A549 (cell line): ENCODE measurements at regions not wholly inside any gene's neighbourhood (a gene's known extent, or its start where the extent isn't known, plus 50 kb on each side); places are given as distances from the start of the nearest gene placed in this dataset.

ENCODE experiments used
- ATAC-seq, 2 experiments: fragments of 200-7000 bp in 1 of 2; fragments of >200 bp in 1 of 2; cut with Nextera tagmentation in 1 of 2; cut with Tn5 transposase in 1 of 2; 3 replicates each; pipeline versions ENCODE4 v1.8.0 to v1.9.1; 2018 to 2020; ENCODE audit warnings: mild to moderate bottlenecking in 1 of 2, moderate library complexity in 1 of 2
- CTCF ChIA-PET: fragments of 300-600 bp; sonication (Branson Sonifier 250); formaldehyde crosslinking; extraction: SDS; loops from one replicate; lab custom pipeline; 2021; ENCODE audit warnings: antibody characterized with exemption, inconsistent platforms; lab: Yijun Ruan, JAX
- POLR2A ChIA-PET: fragments of 350-600 bp; formaldehyde crosslinking; extraction: SDS; loops from one replicate; lab custom pipeline; 2021; ENCODE audit warnings: antibody characterized with exemption, inconsistent platforms; lab: Yijun Ruan, JAX
- DNase-seq, 2 experiments: peaks; one replicate each; pipeline versions ENCODE4 v3.0.0 to v3.0.0-alpha.2; 2011 to 2016; ENCODE audit warnings: low read depth in 1 of 2, low spot score in 1 of 2
- FAIRE-seq: peaks from 2 replicates; lab custom pipeline; 2011; peaks lifted over from hg19 to GRCh38; lab: Jason Lieb, UNC
- H3K27ac ChIP-seq, 2 experiments: fragments of >200 bp; sonication (Bioruptor Twin); formaldehyde crosslinking; 3 replicates each; pipeline ENCODE4 v1.5.1; 2016 to 2017
- H3K4me1 ChIP-seq: fragments of >200 bp; sonication (Bioruptor Twin); formaldehyde crosslinking; 3 replicates; pipeline ENCODE4 v1.6.1; 2016
- H3K4me2 ChIP-seq: fragments of >200 bp; sonication (Bioruptor Twin); formaldehyde crosslinking; 3 replicates; pipeline ENCODE4 v1.6.1; 2016
- H3K4me3 ChIP-seq: fragments of >200 bp; sonication (Bioruptor Twin); formaldehyde crosslinking; 3 replicates; pipeline ENCODE4 v1.5.1; 2016
- H3K9me3 ChIP-seq: fragments of >200 bp; sonication (Bioruptor Twin); formaldehyde crosslinking; 3 replicates; pipeline ENCODE4 v1.6.1; 2016
- CEBPB ChIP-seq, 2 experiments: fragments of >200 bp in 1 of 2; sonication (Bioruptor Twin) in 1 of 2; formaldehyde crosslinking in 1 of 2; IDR thresholded peaks; 2 replicates each; pipeline ENCODE4 v1.6.1; 2012 to 2016
- CHD2 ChIP-seq: fragments of 150-350 bp; IDR thresholded peaks from 2 replicates; pipeline ENCODE4 v1.6.1; 2014; ENCODE audit warnings: low read length; ENCODE audit not compliant: partially characterized antibody
- EHF ChIP-seq: fragments of 250-450 bp; sonication (Bioruptor Pico); IDR thresholded peaks from 2 replicates; pipeline ENCODE4 v1.5.0; 2020; ENCODE audit warnings: mild to moderate bottlenecking
- EHMT2 ChIP-seq: fragments of 200-600 bp; sonication (generic); IDR thresholded peaks from 2 replicates; pipeline ENCODE4 v1.6.1; 2016; ENCODE audit warnings: antibody characterized with exemption, low read depth, mild to moderate bottlenecking, moderate library complexity
- FOSL2 ChIP-seq, 2 experiments: fragments of 450-650 bp in 1 of 2; fragments of >200 bp in 1 of 2; sonication (Bioruptor Twin) in 1 of 2; formaldehyde crosslinking; IDR thresholded peaks; 2 replicates each; pipeline versions ENCODE4 v1.5.0 to v1.6.1; 2016 to 2020; ENCODE audit warnings: mild to moderate bottlenecking in 1 of 2, moderate library complexity in 1 of 2
- FOXS1 ChIP-seq: fragments of 250-450 bp; sonication (Bioruptor Pico); IDR thresholded peaks from 2 replicates; pipeline ENCODE4 v1.5.0; 2020; ENCODE audit warnings: mild to moderate bottlenecking, moderate library complexity
- HDAC2 ChIP-seq: fragments of 200-600 bp; sonication (generic); IDR thresholded peaks from 2 replicates; pipeline ENCODE4 v1.6.1; 2016
- HOXA7 ChIP-seq: fragments of 250-450 bp; sonication (Bioruptor Pico); IDR thresholded peaks from 2 replicates; pipeline ENCODE4 v1.5.0; 2020; ENCODE audit warnings: mild to moderate bottlenecking, moderate library complexity
- JUN ChIP-seq, 2 experiments: fragments of >200 bp; sonication (Bioruptor Twin); formaldehyde crosslinking; IDR thresholded peaks; 2 replicates in 1 of 2; 3 replicates in 1 of 2; pipeline ENCODE4 v1.6.1; 2016 to 2017
- KDM1A ChIP-seq: fragments of 200-600 bp; sonication (generic); IDR thresholded peaks from 2 replicates; pipeline ENCODE4 v1.6.1; 2016; ENCODE audit warnings: low read depth, mild to moderate bottlenecking
- MAFK ChIP-seq: fragments of 450-650 bp; IDR thresholded peaks from 2 replicates; pipeline ENCODE4 v1.6.1; 2014; ENCODE audit not compliant: partially characterized antibody
- MAZ ChIP-seq: fragments of 150-350 bp; IDR thresholded peaks from 2 replicates; pipeline ENCODE4 v1.6.1; 2014; ENCODE audit warnings: antibody characterized with exemption, low read depth, low read length, borderline replicate concordance
- NFE2L2 ChIP-seq: fragments of 150-350 bp; conservative IDR thresholded peaks from 2 replicates; pipeline ENCODE4 v1.6.1; 2014; ENCODE audit warnings: low read length
- PHF8 ChIP-seq: fragments of 200-600 bp; sonication (generic); IDR thresholded peaks from 2 replicates; pipeline ENCODE4 v1.6.1; 2016; ENCODE audit warnings: low read depth, mild to moderate bottlenecking, antibody characterized with exemption, moderate library complexity, borderline replicate concordance
- RARB ChIP-seq: fragments of 250-450 bp; sonication (Bioruptor Pico); IDR thresholded peaks from 2 replicates; pipeline ENCODE4 v1.8.0; 2021; ENCODE audit warnings: mild to moderate bottlenecking, moderate library complexity
- RNF2 ChIP-seq: fragments of 200-600 bp; sonication (generic); IDR thresholded peaks from 2 replicates; pipeline ENCODE4 v1.6.1; 2016; ENCODE audit warnings: low read depth, mild to moderate bottlenecking, antibody characterized with exemption, moderate library complexity, borderline replicate concordance
- SREBF2 ChIP-seq: fragments of 450-650 bp; IDR thresholded peaks from 2 replicates; pipeline ENCODE4 v1.6.1; 2014; ENCODE audit warnings: mild to moderate bottlenecking, moderate library complexity
- ZNF302 ChIP-seq: fragments of 250-450 bp; sonication (Bioruptor Pico); IDR thresholded peaks from 2 replicates; pipeline ENCODE4 v1.9.0; 2021; ENCODE audit warnings: inconsistent platforms, mild to moderate bottlenecking, moderate library complexity
- WGBS: methylation state at CpG from one replicate; pipeline ENCODE4 v1.1.6; 2017; ENCODE audit errors: missing lambda C conversion rate; 5-methylcytosine and 5-hydroxymethylcytosine counted together
- TF ChIP-seq, protein P1 (sequence below): fragments of 150-350 bp; IDR thresholded peaks from 2 replicates; pipeline ENCODE4 v1.6.1; 2014; ENCODE audit warnings: low read depth, mild to moderate bottlenecking, low read length
- TF ChIP-seq, protein P2 (sequence below): fragments of 450-650 bp; IDR thresholded peaks from 2 replicates; pipeline ENCODE4 v1.6.1; 2014; ENCODE audit warnings: antibody characterized with exemption
- TF ChIP-seq, protein P3 (sequence below): fragments of 250-450 bp; sonication (Bioruptor Pico); IDR thresholded peaks from 2 replicates; pipeline ENCODE4 v1.5.0; 2021; ENCODE audit warnings: mild to moderate bottlenecking, moderate library complexity, borderline replicate concordance
- TF ChIP-seq, protein P4 (sequence below): fragments of 200-600 bp; sonication (generic); IDR thresholded peaks from 2 replicates; pipeline ENCODE4 v1.6.1; 2016; ENCODE audit warnings: antibody characterized with exemption, mild to moderate bottlenecking, moderate library complexity
- TF ChIP-seq, protein P5 (sequence below): IDR thresholded peaks from 2 replicates; pipeline ENCODE4 v1.6.1; 2012

DNA sequence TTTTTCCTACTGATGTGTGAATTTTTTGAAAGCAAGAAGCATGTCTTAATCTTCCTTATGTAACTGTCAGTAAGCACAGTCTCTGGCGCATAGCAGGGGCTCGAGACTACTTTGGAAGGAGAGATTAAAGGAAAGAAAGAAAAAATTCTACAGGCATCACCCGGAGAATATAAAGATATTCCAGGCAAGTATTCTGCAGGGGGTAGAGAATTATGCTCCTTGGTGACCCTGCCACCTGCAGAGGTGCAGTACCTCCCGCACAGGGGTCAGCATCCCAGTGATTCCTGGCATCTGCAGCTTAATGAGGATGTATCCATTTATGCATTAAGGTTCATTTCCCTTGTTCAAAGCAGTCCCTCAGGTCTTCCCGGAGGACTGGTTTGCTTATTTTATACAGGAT, 87.6 kb upstream of the WLS start:
- 59% methylated on average over 4 of the region's 5 CpGs for WGBS
- ChIA-PET POLR2A (no interaction called here), CTCF (interaction anchor here (0.9 to 7.8 kb wide), 9 partner anchors 7 to 201 kb away, joined by 3 to 191 read pairs (median 5); no protein-coding TSS in a partner anchor)
- DNase-seq (no peak), ATAC-seq (no peak), FAIRE-seq (no peak)
- Histone ChIP-seq H3K27ac (no peak overlapping the region), H3K4me1 (0 out of 3 replicates have a peak, but pooled peaks cover 5% of the 10 kb centered on the region), H3K9me3 (no peaks in the 10 kb centered on the region), H3K4me2 (no peak overlapping the region), H3K4me3 (no peak overlapping the region)
- TF ChIP-seq MAZ = no peak

DNA sequence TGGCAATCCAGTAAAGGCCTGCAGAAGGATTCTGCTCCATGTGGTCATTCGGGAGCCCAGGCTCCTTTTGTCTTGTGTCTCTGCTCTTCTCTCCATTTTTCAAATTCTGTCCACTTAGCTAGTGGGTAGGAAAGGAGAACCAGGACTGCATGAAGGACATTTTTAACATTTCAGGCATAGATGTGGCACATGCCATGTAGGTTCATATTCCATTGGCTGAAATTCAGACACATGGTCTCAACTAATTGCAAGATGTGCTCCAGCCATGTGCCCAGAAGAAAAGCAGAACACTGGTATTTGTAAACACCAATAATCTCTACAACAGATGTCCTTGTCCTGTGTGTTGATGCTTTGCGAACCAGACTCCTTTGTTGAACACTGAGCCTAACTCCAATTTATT, 85.2 kb upstream of the WLS start:
- 54% methylated on average over 2 of the region's 2 CpGs for WGBS
- DNase-seq = no peak
- TF ChIP-seq, protein P1, sequence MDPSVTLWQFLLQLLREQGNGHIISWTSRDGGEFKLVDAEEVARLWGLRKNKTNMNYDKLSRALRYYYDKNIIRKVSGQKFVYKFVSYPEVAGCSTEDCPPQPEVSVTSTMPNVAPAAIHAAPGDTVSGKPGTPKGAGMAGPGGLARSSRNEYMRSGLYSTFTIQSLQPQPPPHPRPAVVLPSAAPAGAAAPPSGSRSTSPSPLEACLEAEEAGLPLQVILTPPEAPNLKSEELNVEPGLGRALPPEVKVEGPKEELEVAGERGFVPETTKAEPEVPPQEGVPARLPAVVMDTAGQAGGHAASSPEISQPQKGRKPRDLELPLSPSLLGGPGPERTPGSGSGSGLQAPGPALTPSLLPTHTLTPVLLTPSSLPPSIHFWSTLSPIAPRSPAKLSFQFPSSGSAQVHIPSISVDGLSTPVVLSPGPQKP = no peak
- no peak for TF ChIP-seq CHD2
- TF ChIP-seq, protein P2, sequence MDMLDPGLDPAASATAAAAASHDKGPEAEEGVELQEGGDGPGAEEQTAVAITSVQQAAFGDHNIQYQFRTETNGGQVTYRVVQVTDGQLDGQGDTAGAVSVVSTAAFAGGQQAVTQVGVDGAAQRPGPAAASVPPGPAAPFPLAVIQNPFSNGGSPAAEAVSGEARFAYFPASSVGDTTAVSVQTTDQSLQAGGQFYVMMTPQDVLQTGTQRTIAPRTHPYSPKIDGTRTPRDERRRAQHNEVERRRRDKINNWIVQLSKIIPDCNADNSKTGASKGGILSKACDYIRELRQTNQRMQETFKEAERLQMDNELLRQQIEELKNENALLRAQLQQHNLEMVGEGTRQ = no peak
- TF ChIP-seq NFE2L2 = no peak
- no peak for TF ChIP-seq KDM1A
- TF ChIP-seq RARB = no peak
- no peak for TF ChIP-seq MAFK
- no peak for TF ChIP-seq ZNF302
- TF ChIP-seq HDAC2 = no peak
- TF ChIP-seq, protein P3, sequence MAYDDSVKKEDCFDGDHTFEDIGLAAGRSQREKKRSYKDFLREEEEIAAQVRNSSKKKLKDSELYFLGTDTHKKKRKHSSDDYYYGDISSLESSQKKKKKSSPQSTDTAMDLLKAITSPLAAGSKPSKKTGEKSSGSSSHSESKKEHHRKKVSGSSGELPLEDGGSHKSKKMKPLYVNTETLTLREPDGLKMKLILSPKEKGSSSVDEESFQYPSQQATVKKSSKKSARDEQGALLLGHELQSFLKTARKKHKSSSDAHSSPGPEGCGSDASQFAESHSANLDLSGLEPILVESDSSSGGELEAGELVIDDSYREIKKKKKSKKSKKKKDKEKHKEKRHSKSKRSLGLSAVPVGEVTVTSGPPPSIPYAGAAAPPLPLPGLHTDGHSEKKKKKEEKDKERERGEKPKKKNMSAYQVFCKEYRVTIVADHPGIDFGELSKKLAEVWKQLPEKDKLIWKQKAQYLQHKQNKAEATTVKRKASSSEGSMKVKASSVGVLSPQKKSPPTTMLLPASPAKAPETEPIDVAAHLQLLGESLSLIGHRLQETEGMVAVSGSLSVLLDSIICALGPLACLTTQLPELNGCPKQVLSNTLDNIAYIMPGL (CRISPR knock-in tag) = no peak
- TF ChIP-seq HOXA7 (CRISPR knock-in tag) = no peak
- Histone ChIP-seq H3K4me1 (0 out of 3 replicates have a peak, but pooled peaks cover 5% of the 10 kb centered on the region), H3K27ac (no peak overlapping the region), H3K9me3 (no peaks in the 10 kb centered on the region), H3K4me3 (no peak overlapping the region), H3K4me2 (no peak overlapping the region)
- FAIRE-seq = no peak
- ChIA-PET CTCF (interaction anchor here (0.7 to 0.9 kb wide), 2 partner anchors 19 to 144 kb away, joined by 3 read pairs; no protein-coding TSS in a partner anchor), POLR2A (no interaction called here)
- no peak for ATAC-seq

DNA sequence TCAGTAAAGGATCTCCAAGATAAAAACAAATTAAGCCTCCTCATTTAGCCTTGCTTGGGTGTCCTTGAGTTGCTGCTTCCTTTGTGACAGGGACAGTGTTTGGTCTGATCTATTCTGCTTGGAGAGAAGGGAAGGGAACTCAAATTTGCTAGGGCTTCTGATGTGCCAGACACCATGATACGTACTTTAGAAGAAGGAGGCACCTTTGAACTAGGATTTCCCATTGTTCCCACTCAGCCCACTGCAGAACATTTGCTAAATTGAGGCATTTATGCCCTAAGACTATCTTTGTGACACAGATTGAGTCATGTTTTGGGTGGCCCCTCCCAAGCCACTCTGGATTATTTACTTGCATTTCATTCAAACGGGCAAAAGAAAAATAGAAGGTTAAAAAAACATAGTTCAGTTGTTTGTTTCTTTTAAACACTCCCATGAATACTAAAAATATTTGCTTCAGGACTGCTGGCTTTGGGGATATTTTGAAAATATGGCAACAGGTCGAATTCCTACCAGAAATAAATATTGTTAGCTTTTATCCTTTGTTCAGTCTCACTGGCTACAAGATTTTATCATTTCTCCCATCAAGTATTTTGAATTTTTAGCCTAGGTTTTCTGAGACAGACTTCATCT, 81.9 kb upstream of the WLS start:
- ATAC-seq (no peak), FAIRE-seq (no peak), DNase-seq (no peak)
- H3K4me1 ChIP-seq = no peaks in the 10 kb centered on the region
- no peak overlapping the region for H3K27ac ChIP-seq
- ChIA-PET CTCF (interaction anchor here (1.0 to 3.4 kb wide), 2 partner anchors 7 to 195 kb away, joined by 3 to 9 read pairs; no protein-coding TSS in a partner anchor), POLR2A (no interaction called here)
- no peaks in the 10 kb centered on the region for H3K9me3 ChIP-seq
- 16% methylated on average over 3 of the region's 3 CpGs for WGBS
- no peak overlapping the region for H3K4me3 ChIP-seq
- TF ChIP-seq EHF (CRISPR knock-in tag) = no peak
- TF ChIP-seq EHMT2 = no peak
- TF ChIP-seq FOSL2 (IDR thresholded peaks at IDR 0.05) = no peak
- no peak for TF ChIP-seq FOSL2 (CRISPR knock-in tag; IDR thresholded peaks at IDR 0.05)
- TF ChIP-seq, protein P4, sequence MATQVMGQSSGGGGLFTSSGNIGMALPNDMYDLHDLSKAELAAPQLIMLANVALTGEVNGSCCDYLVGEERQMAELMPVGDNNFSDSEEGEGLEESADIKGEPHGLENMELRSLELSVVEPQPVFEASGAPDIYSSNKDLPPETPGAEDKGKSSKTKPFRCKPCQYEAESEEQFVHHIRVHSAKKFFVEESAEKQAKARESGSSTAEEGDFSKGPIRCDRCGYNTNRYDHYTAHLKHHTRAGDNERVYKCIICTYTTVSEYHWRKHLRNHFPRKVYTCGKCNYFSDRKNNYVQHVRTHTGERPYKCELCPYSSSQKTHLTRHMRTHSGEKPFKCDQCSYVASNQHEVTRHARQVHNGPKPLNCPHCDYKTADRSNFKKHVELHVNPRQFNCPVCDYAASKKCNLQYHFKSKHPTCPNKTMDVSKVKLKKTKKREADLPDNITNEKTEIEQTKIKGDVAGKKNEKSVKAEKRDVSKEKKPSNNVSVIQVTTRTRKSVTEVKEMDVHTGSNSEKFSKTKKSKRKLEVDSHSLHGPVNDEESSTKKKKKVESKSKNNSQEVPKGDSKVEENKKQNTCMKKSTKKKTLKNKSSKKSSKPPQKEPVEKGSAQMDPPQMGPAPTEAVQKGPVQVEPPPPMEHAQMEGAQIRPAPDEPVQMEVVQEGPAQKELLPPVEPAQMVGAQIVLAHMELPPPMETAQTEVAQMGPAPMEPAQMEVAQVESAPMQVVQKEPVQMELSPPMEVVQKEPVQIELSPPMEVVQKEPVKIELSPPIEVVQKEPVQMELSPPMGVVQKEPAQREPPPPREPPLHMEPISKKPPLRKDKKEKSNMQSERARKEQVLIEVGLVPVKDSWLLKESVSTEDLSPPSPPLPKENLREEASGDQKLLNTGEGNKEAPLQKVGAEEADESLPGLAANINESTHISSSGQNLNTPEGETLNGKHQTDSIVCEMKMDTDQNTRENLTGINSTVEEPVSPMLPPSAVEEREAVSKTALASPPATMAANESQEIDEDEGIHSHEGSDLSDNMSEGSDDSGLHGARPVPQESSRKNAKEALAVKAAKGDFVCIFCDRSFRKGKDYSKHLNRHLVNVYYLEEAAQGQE = no peak
- no peak for TF ChIP-seq JUN (IDR thresholded peaks at IDR 0.05)
- no peak for TF ChIP-seq MAFK
- TF ChIP-seq PHF8 = no peak
- TF ChIP-seq, protein P5, sequence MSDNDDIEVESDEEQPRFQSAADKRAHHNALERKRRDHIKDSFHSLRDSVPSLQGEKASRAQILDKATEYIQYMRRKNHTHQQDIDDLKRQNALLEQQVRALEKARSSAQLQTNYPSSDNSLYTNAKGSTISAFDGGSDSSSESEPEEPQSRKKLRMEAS = no peak
- no peak for TF ChIP-seq HOXA7 (CRISPR knock-in tag)
- TF ChIP-seq HDAC2 = no peak
- no peak for TF ChIP-seq RARB
- no peak for TF ChIP-seq CEBPB (IDR thresholded peaks at IDR 0.05)
- TF ChIP-seq NFE2L2 = no peak
- no peak for TF ChIP-seq SREBF2
- no peak for TF ChIP-seq ZNF302
- TF ChIP-seq FOXS1 = no peak
- no peak for TF ChIP-seq RNF2
- TF ChIP-seq, protein P2 = no peak
- TF ChIP-seq MAZ = no peak
- TF ChIP-seq KDM1A = no peak
- H3K4me2 ChIP-seq = no peak overlapping the region
